Psoas muscle (tissue), 7 donors: ENCODE measurements at regions not wholly inside any gene's neighbourhood (a gene's known extent, or its start where the extent isn't known, plus 50 kb on each side); places are given as distances from the start of the nearest gene placed in this dataset.

ENCODE experiments used
- ATAC-seq, 4 donors: fragments of 200-7000 bp; cut with Tn5 transposase; one replicate each; pipeline ENCODE4 v1.9.1; 2020; ENCODE audit warnings: moderate library complexity in 3 of 4, mild to moderate bottlenecking in 2 of 4
- DNase-seq, 2 donors: peaks; one replicate each; pipeline ENCODE4 v3.0.0-alpha.2; 2020
- H3K27ac ChIP-seq: fragments of 200-600 bp; one replicate; pipeline ENCODE4 v1.8.0; 2022
- H3K27me3 ChIP-seq, 3 donors: fragments of 200-600 bp in 1 of 3; one replicate each; pipeline versions ENCODE4 v1.6.1 to v1.8.0; 2013 to 2022; ENCODE audit warnings: low read length in 2 of 3, mild to moderate bottlenecking in 2 of 3, moderate library complexity in 1 of 3; ENCODE audit not compliant: insufficient read depth in 3 of 3
- H3K36me3 ChIP-seq, 2 donors: fragments of 200-600 bp in 1 of 2; one replicate each; pipeline versions ENCODE4 v1.6.1 to v1.8.0; 2013 to 2022; ENCODE audit warnings: low read depth in 1 of 2, mild to moderate bottlenecking in 1 of 2, moderate library complexity in 1 of 2; ENCODE audit not compliant: insufficient read depth in 1 of 2
- H3K4me1 ChIP-seq: fragments of 200-600 bp; one replicate; pipeline ENCODE4 v1.8.0; 2022
- H3K4me3 ChIP-seq: fragments of 200-600 bp; one replicate; pipeline ENCODE4 v1.8.0; 2022; ENCODE audit warnings: mild to moderate bottlenecking
- H3K9me3 ChIP-seq: fragments of 200-600 bp; one replicate; pipeline ENCODE4 v1.8.0; 2022
- CTCF ChIP-seq: fragments of 200-600 bp; IDR thresholded peaks from one replicate; pipeline ENCODE4 v1.8.0; 2022; ENCODE audit warnings: antibody characterized with exemption
- WGBS, 3 donors: extraction: QIAGEN DNeasy Blood & Tissue Kit; methylation state at CpG; one replicate each; pipeline versions ENCODE4 v1.1.6 to v1.1.7; 2013; 5-methylcytosine and 5-hydroxymethylcytosine counted together
- intact Hi-C, 2 donors: fragments of 100-400 bp; cut with DNase I; formaldehyde crosslinking; loops; one replicate each; pipeline versions ENCODE4 v1.11.0 to v1.14.2; 2022
- donor health status: healthy with polysubstance abuse.
- donor health status: DM: no; HTN: no; CAD: no; lungs with moderate emphysema.
- donor health status: Bipolar disorder and iron deficiency.
- donor health status: healthy.
- donor health status: DM: yes; HTN: yes; CAD: no.
- donor health status: DM: no; HTN: no; CAD: no.
- donor health status: DM: yes; HTN: yes; CAD: no.

DNA sequence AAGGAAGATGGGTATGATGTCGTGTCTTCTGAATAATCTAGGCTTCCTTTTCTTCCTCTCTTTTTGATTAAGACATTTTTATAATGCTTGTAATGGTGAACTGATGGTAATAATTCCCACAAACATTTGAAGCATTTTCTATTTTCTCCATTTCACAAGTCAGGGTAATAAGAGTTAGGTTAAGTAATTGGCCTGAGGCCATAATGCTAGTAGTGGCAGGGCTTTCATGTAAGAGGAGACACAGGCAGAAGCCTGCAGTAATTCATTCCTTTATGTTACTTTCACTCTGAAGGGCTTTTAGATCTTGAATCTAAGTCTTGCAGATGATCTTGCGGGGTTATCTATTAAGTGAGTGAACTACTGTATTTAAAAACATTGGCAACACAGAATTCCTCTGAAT, 374.9 kb downstream of the MAT2B start:
- 72 to 79% (median 77%) methylated on average over 2 of the region's 2 CpGs for WGBS, 3 donors
- H3K27ac ChIP-seq: no peak overlapping the region
- DNase-seq (no peak), ATAC-seq (no peak)
- no peaks in the 10 kb centered on the region for H3K27me3 ChIP-seq
- H3K36me3 ChIP-seq: no peaks in the 10 kb centered on the region
- no peaks in the 10 kb centered on the region for H3K9me3 ChIP-seq
- no peak overlapping the region for H3K4me3 ChIP-seq
- TF ChIP-seq CTCF: no peak
- intact Hi-C loops: no loop called here
- H3K4me1 ChIP-seq: no peaks in the 10 kb centered on the region

DNA sequence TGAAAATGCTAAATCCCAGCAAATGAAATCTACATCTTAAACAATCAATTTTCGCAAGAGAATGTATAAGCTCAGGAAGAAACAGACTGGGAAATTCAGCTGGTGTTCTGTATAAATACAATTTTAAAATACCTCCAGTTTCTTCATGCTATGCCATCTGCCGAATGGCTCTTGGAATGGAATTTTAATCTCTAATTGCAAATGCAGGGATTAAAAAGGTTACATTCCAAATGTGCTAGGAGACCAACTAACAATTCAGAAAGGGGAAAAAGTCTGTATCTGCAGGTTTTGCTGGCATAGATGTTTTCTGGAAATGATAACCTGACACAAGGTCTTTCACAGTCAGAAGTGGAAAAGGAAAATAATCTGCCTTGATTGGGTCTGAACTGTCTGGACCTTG, 379.7 kb downstream of the MAT2B start:
- H3K27me3 ChIP-seq: no peaks in the 10 kb centered on the region
- WGBS, 3 donors: 52 to 53% (median 52%) methylated on average over 2 of the region's 2 CpGs
- ATAC-seq: no peak
- no peak for DNase-seq
- H3K4me3 ChIP-seq: no peak overlapping the region
- no peaks in the 10 kb centered on the region for H3K36me3 ChIP-seq
- TF ChIP-seq CTCF: no peak
- intact Hi-C loops: no loop called here
- H3K4me1 ChIP-seq: no peaks in the 10 kb centered on the region
- no peaks in the 10 kb centered on the region for H3K9me3 ChIP-seq
- H3K27ac ChIP-seq: no peak overlapping the region

DNA sequence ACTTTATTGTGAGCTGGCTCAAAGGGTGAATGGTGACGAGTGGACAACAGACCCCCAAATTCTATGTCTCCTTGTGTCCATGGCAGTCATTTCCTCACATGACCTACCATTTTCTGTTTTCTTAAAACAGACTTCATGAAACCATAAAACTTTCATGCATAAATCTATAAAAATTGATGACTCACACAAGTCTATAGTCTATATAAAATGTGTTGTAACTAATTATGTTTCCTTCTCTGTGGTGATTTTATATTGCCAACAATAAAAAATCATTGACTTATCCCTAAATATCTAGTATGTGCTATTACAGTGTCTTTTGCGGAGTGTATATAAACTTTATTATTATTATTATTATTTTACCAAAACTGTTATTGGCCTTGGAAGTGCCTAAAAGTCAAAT, 382.4 kb downstream of the MAT2B start:
- Histone ChIP-seq H3K4me1 (no peaks in the 10 kb centered on the region), H3K36me3 (no peaks in the 10 kb centered on the region), H3K9me3 (no peaks in the 10 kb centered on the region), H3K27me3 (no peaks in the 10 kb centered on the region), H3K4me3 (no peak overlapping the region), H3K27ac (no peak overlapping the region)
- ATAC-seq (no peak), DNase-seq (no peak)
- intact Hi-C loops: no loop called here
- WGBS, 3 donors: 65 to 95% (median 91%) methylated on average over 2 of the region's 2 CpGs
- TF ChIP-seq CTCF: no peak

DNA sequence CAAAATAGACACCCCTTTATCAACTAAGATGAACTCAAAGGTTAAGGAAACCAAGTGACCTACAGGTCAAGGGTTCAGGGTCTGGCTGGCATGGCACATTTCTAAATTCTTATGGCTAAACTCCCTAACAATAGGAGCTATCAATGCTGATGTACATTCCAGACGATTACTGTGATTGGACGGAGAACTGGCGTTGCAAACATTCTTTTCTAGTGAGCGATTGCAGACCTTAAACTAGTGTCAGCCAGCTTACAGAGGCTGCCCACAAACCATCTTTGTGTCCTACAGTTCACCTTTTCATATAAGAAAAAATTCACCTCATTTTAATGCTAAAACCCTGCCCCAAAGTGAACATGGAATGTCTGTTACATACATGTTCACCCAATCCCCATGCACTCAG, 382.9 kb downstream of the MAT2B start:
- Histone ChIP-seq H3K4me3 (no peak overlapping the region), H3K27me3 (no peaks in the 10 kb centered on the region), H3K9me3 (no peaks in the 10 kb centered on the region), H3K27ac (no peak overlapping the region), H3K36me3 (no peaks in the 10 kb centered on the region), H3K4me1 (no peaks in the 10 kb centered on the region)
- intact Hi-C loops: no loop called here
- TF ChIP-seq CTCF: no peak
- ATAC-seq (no peak), DNase-seq (no peak)
- WGBS, 3 donors: 77 to 78% (median 77%) methylated on average over 4 of the region's 4 CpGs

DNA sequence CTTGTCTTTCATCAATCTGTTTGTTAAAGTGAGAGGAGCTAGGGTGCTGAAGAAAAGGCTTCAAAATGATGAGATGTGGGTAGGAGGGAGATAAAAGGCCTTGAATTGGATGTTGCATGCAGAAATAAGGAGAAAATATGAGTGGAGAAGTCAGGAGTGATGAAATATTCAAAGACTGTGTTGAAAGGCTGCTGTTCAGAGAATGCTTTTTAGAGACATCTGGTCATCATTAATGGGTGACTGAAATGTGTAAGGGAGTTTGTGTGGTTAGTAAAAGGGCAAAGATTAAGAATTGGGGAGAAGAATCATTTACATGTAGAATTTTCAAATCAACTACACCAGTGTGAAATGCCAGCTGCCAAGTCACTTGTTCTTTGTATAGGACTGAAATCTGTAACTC, 383.9 kb downstream of the MAT2B start:
- H3K4me3 ChIP-seq: no peak overlapping the region
- no peaks in the 10 kb centered on the region for H3K4me1 ChIP-seq
- no peaks in the 10 kb centered on the region for H3K27me3 ChIP-seq
- no peak for ATAC-seq
- intact Hi-C loops: no loop called here
- H3K36me3 ChIP-seq: no peaks in the 10 kb centered on the region
- H3K9me3 ChIP-seq: no peaks in the 10 kb centered on the region
- DNase-seq: no peak
- no peak overlapping the region for H3K27ac ChIP-seq
- no peak for TF ChIP-seq CTCF
